D721Med (cell line): ENCODE measurements at regions not wholly inside any gene's neighbourhood (a gene's known extent, or its start where the extent isn't known, plus 50 kb on each side); places are given as distances from the start of the nearest gene placed in this dataset.

ENCODE experiments used
- DNase-seq: peaks from one replicate; pipeline ENCODE4 v3.0.0; 2011; ENCODE audit warnings: low spot score; ENCODE audit not compliant: insufficient read length
- FAIRE-seq: peaks from 2 replicates; lab custom pipeline; 2011; peaks lifted over from hg19 to GRCh38; lab: Jason Lieb, UNC
- TF ChIP-seq, protein P1 (sequence below): IDR thresholded peaks from 2 replicates; pipeline ENCODE4 v1.5.1; 2012; ENCODE audit warnings: mild to moderate bottlenecking, control low read depth; ENCODE audit not compliant: insufficient read depth; ENCODE audit errors: missing control alignments

- TF ChIP-seq, protein P1, sequence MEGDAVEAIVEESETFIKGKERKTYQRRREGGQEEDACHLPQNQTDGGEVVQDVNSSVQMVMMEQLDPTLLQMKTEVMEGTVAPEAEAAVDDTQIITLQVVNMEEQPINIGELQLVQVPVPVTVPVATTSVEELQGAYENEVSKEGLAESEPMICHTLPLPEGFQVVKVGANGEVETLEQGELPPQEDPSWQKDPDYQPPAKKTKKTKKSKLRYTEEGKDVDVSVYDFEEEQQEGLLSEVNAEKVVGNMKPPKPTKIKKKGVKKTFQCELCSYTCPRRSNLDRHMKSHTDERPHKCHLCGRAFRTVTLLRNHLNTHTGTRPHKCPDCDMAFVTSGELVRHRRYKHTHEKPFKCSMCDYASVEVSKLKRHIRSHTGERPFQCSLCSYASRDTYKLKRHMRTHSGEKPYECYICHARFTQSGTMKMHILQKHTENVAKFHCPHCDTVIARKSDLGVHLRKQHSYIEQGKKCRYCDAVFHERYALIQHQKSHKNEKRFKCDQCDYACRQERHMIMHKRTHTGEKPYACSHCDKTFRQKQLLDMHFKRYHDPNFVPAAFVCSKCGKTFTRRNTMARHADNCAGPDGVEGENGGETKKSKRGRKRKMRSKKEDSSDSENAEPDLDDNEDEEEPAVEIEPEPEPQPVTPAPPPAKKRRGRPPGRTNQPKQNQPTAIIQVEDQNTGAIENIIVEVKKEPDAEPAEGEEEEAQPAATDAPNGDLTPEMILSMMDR, result no peak
- DNase-seq (no peak), FAIRE-seq (no peak)
These were observed 57.7 kb downstream of the LRRC30 start for GRCh38 chr18:7288544-7288943.

DNA sequence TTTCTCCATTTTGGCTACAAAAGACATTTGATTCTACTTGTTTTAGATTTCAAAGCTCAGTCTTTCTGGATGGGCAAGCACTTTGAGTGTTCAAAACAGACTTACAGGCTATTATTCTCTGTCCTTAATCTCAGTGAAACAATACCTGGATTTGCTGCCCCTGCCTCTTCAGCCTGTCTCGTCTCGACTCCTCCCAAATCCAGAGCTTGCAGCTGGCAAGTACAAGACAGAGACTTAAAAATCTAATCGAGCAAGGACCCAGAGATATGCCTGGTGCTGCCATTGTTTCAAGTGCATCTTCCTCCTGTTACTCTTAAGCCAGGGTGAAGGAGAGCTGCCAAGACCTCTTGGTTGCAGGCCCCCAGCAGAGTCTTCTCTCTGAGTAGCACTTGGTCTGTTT lies 59.2 kb downstream of the LRRC30 start:
- no peak for FAIRE-seq
- TF ChIP-seq, protein P1, result no peak

GRCh38 chr18:7291046-7291445 lies 60.2 kb downstream of the LRRC30 start:
- DNase-seq (no peak), FAIRE-seq (no peak)
- TF ChIP-seq, protein P1, result no peak

More for the DNA sequence above, 59.2 kb downstream of the LRRC30 start:
- DNase-seq, result no peak

DNA sequence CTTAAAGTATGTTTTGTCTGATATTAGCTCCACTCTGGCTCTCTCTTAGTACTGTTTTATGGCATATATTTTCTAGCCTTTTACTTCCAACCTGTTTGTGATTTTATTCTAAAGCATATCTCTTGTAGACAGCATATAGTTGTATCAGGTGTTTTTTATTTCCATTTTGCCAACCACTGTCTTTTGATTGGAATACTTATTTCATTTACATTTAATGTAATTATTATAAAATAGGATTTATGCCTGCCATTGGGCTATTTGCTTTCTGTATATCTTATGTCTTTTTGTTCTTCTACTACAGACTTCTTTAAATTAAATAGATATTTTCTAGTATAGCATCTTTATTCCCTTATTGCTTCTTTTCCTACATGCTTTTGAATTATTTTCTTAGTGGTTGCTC lies 67.3 kb downstream of the LRRC30 start:
- FAIRE-seq (no peak), DNase-seq (no peak)
- TF ChIP-seq, protein P1, result no peak

DNA sequence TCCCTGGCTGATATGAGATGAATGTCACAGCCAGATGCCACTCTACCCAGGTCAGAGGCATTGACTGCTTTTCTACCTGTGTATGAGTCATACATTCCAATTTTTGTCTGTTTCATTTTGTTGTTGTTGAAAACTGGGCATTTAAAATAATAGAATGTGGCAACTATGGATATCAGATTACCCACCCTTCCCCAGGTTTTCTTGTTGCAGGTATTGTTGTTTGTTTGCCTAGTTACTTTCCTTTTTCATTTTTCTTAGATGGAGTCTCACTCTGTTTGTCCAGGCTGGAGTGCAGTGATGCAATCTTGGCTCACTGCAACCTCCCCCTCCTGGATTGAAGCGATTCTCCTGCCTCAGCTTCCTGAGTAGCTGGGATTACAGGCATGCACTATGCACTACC lies 70.2 kb downstream of the LRRC30 start:
- FAIRE-seq (no peak), DNase-seq (no peak)
- TF ChIP-seq, protein P1, result no peak

DNA sequence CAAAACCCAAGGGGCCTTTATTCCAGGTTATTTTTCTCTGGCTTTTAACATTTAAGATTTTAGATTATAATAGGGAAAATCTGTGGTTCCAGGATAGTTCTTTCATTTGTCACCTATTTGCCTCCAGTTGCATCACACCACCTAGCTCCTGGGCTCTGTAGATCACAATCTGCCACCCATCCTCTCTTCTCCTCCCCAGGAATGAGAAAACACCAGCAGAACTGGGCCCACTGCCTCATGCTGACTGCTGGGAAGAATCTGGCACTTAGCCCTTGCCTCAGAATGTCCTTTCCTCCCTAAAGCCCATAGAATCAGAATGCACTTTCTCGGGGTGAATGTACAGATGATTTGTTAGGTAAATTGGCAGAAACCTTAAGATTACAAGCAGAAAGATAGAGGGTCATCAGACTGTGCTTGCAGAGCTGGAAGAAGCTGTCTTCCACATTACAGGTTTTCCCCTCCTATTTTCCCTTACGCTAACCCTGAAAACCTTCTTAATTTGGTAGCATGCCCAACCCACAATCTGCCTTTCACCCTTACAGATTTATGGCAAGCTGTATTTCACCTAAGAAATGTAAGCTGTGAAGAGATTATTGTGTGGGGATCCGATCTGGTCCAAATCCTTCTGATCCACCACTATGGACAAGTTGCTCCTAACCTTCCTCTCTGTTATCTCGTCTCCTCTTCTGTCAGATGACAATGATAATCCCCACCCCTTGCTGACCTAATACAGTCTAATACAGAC lies 72.6 kb downstream of the LRRC30 start:
- DNase-seq, result peak; percentile 58
- TF ChIP-seq, protein P1, result no peak
- peak; percentile 99 for FAIRE-seq

DNA sequence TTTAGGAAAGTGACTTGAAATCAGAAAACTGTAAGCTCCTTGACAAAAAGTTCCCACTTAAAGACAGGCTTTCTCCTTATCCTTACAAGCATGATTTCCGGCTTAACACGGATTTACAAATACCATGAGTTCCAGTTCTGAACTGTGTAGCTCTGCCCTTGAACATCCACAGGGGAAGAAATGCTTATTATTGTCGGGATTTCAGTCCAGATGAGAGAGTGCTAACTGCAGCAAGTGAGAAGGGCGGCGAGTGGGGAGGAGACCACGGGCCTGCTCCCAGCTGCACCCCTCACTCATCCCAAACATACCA lies 73.1 kb downstream of the LRRC30 start:
- DNase-seq (no peak), FAIRE-seq (no peak)
- TF ChIP-seq, protein P1, result no peak
